HG03039 (cell line): ENCODE measurements at regions not wholly inside any gene's neighbourhood (a gene's known extent, or its start where the extent isn't known, plus 50 kb on each side); places are given as distances from the start of the nearest gene placed in this dataset.

ENCODE experiments used
- ATAC-seq: cut with Tn5 transposase; IDR thresholded peaks from one replicate; pipeline ENCODE4 v1.9.1; 2021; ENCODE audit warnings: mild to moderate bottlenecking, moderate library complexity; ENCODE audit not compliant: unreplicated experiment

- ATAC-seq = no peak
Measured at GRCh38 chr11:91783173-91783572, 441.4 kb upstream of the FAT3 start.

DNA sequence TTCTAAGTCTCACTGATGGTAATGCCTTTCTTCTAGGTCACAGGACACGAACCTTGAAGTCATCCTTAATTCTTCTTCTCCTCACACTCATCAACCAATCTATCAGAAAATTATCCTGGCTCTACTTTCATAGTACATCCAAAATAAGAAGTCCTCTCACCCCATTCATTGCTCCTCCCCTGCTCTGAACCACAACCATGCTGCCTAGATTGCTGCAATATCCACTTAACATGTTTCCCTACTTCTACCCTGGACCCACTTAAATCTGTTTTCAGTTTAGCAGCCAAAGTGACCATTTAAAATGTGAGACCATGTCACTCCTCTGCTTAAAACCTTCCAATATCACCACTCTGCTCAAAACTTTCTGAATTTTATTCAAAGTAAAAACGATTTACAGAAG is 445.9 kb upstream of the FAT3 start:
- no peak for ATAC-seq

GRCh38 chr11:91776655-91777054 is 448.0 kb upstream of the FAT3 start:
- no peak for ATAC-seq

DNA sequence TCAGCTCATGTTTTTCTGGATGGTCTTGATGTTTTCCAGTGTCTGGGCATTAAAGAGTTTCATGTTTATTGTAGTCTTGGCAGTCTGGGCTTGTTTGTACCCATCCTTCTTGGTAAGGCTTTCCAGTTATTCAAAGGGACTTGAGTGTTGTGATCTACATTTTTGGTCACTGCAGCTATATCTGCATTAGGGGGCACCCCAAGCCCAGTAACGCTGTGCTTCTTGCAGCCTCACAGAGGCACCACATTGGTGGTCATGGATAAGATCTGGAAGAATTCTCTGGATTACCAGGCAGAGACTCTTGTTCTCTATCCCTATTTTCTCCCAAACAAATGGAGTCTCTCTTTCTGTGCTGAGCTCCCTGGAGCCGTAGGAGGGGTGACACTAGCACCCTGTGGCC is 451.5 kb upstream of the FAT3 start:
- no peak for ATAC-seq

GRCh38 chr11:91771961-91772360 is 452.7 kb upstream of the FAT3 start:
- ATAC-seq = no peak

DNA sequence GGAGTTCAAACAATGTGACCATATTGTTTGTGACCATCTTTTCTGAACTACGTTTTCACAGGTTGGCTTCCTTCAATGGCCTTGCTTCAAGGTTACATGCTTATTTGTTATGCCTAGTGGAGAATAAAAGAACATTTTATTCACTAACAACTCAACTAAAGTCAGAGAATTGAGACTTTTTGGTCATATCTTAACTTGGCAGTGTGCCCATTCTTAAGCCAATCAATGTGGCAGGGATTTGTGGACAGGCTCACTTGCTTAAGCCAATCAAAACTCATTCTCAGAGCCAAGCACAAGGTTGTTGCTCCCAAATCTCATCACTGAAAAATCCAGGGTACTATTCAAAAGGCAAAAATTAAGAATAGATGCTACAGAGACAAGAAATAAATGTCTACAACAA is 455.8 kb upstream of the FAT3 start:
- no peak for ATAC-seq

GRCh38 chr11:91763331-91763730 is 461.3 kb upstream of the FAT3 start:
- ATAC-seq = no peak

GRCh38 chr11:91761406-91762025 is 463.1 kb upstream of the FAT3 start:
- ATAC-seq = no peak

GRCh38 chr11:91756829-91757480 is 467.7 kb upstream of the FAT3 start:
- ATAC-seq = no peak

DNA sequence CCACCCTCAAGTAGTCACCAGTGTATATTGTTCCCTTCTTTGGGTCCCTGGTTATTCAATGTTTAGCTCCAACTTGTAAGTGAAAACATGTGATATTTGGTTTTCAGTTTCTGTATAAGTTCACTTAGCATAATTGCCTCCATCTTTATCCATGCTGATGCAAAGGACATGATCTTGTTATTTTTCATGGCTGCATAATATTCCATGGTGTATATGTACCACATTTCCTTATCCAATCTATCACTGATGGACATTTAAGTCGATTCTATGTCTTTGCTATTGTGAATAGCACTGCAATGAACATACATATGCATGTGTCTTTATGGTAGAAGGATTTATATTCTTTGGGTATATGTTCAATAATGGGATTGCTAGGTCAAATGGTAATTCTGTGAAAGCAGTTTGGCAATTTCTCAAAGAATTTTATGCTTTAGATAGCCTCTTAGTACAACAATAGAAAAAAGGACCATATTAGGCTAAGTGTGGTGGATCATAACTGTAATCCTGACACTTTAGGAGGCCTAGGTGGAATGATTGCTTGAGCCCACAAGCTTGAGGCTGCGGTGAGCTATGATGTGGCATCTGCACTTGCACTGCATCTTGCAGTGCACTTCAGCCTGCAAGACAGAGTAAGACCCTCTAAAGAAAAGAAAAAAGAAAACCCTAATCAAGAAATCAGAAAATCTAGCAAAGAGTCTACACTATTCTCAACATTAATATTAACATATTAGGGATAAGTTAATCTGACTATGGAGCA is 468.5 kb upstream of the FAT3 start:
- ATAC-seq = no peak

DNA sequence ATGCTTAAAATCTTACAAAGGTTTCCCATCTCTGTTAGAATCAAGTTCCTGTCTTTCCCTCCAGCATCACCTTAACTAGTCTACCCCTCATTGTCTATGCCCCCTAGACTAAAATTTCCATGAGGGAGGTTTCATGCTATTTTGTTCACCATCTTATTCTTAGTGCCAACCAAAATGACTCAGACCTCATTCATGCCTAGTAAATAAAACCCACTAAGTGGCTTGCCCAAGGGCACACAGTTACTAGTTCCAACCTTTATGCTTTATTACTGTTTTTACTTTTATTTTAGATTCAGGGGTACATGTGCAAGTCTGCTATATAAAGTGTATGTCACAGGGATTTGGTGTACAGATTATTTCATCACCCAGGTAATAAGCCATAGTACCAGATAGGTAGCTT is 469.1 kb upstream of the FAT3 start:
- no peak for ATAC-seq

- no peak for ATAC-seq
Measured at GRCh38 chr11:91749251-91749650, 475.4 kb upstream of the FAT3 start.

DNA sequence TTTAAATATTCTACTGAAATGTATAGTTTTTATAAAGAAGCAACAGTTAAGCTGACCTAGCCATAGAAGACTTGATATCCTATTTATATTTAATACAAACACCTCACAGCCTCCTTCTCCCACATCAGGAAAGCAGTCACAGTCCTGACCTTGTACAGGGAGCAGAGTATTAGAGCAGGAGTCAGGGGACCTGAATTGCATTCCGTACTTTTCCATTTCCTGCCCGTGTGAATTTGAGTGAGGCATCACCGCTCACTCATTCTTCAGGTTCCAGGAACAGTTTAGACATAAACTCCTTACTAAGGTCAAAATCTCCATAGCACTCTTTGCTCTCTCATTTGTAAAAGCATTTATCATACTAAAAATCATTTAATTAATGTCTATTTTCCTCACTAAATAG is 482.5 kb upstream of the FAT3 start:
- no peak for ATAC-seq

DNA sequence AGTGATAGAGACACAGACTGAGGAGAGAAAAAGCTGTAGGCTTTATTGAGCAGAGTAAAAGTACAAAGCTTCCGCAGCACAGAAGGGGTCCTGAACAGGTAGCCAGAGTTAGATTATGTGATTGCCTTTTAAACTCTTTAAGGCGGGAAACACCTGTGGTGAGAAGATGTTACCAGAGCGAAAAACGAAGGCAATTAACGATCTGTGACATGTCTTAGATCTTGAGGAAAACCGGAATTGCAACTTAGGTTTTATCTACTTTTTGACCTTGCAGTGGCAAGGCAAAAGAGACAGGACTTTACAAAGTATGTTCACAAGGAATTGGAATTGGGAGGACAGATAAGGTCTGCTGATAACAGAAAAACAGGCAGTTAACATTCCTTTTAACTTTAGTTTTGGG is 493.6 kb upstream of the FAT3 start:
- no peak for ATAC-seq

- no peak for ATAC-seq
Measured at GRCh38 chr11:91730620-91731019, 494.0 kb upstream of the FAT3 start.

- no peak for ATAC-seq
Measured at GRCh38 chr11:91730057-91730456, 494.6 kb upstream of the FAT3 start.

DNA sequence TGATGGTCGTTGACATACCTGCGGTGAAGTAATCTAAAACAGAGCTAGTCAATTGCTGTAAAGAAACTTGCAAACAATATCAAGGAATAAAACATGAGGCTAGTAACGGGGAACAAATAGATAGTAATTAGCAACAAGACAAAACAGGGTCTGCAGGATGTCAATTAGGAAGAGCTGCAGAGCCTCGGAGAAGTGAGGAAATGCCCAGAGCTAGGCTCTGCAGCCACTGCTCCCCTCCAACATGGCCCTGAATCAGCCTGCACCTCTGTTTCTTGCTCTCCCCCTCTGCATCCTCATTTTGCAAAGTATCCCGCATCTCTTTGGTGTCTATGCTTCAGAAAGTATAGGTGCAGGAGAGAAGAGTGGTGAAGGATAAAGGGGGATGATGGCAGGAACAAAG is 507.4 kb upstream of the FAT3 start:
- ATAC-seq = no peak

DNA sequence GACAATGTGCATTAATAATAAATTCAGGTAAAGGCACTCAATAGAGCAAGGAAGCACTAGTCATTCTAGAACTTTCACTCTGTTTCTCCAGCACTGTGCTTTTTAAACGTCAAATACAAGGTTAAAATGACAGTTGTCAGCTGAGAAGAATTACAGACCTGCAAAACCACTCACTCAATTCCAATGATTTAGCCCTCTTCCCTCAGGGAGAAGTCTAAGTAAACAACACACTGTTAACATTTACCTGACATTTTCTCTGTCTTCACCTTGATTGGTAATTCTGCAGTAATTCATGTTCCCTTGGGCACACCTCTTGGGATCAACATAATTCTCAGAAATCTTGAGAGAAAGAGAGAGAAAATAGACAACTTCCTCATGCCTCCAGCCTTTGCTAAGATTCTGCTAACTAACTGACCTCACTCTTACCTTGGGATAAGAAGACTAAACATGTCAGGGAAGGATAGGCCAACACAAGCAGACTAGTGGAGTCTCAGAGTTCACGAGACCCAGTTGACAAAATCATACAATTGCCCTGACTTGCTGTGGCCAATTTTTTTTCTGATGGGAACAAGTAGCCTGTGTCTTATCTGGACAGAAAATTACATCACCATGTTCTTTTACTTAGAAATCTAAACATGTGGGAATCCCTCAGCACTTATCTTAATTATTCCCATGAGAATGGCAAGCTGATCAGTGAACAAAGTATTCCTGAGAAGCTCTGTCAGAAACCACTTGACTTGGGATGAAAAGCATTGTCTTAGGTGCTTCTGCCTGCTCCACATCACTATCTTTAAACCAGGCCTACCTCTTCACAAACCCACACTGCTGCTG is 516.8 kb upstream of the FAT3 start:
- no peak for ATAC-seq

GRCh38 chr11:91703042-91703441 is 521.6 kb upstream of the FAT3 start:
- ATAC-seq = no peak

GRCh38 chr11:91700854-91701253 is 523.8 kb upstream of the FAT3 start:
- ATAC-seq = no peak

DNA sequence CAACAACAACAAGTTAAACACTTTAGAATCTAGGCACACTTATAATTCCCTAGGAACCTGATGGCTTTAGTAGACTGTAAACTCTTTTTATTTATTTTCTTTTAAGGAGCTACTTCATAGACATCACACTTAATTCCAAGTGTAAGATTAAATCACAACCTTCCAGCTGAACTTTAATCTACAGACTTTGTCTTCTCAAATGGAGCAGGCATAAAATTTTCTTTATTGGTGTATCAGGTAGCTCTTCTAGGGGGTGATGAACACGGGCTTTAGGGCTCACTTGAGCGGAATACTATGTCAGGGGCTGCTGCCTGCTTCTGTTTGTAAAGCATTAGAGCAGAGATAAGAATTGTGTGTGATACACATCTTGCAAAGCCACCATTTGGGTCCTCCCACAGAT is 525.8 kb upstream of the FAT3 start:
- no peak for ATAC-seq
